Fibroblast of peridontal ligament (primary cell): ENCODE measurements at regions not wholly inside any gene's neighbourhood (a gene's known extent, or its start where the extent isn't known, plus 50 kb on each side); places are given as distances from the start of the nearest gene placed in this dataset.
A peak's percentile ranks its signal among the peaks of the same experiment; 100 is the strongest.
"Not testable (repeated sequence)": the region's sequence is repeated elsewhere in the genome, so short reads cannot be mapped to it uniquely, and the experiment has no call there.

Experiments used
- DNase-seq: peaks from one replicate; pipeline ENCODE4 v3.0.0-alpha.2; 2010; ENCODE audit errors: extremely low read depth

DNA sequence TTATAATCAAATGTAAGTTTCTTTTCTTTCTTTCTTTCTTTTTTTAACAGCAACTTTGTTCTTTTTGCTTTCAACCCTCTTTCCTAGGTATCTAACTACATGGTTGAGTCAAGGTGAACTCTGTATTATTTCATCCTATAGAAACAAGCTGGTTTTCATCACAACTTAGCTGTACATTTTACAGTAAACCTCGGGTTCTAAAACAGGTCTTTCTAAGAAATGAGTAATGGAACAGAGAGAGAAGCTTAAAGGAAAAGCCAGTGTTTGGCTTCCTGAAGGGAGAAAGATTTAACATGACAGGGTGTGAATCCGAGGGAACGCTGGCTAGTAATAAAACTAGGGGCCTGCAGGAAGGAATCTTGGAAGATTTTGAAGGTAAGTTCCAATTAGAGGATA is 143.4 kb upstream of the ITGB1 start:
- DNase-seq: no peak

- no peak for DNase-seq
Measured at GRCh38 chr10:33100781-33101391, 142.9 kb upstream of the ITGB1 start.

- DNase-seq: peak; percentile 81
Measured at GRCh38 chr10:33099748-33100147, 141.7 kb upstream of the ITGB1 start.

DNA sequence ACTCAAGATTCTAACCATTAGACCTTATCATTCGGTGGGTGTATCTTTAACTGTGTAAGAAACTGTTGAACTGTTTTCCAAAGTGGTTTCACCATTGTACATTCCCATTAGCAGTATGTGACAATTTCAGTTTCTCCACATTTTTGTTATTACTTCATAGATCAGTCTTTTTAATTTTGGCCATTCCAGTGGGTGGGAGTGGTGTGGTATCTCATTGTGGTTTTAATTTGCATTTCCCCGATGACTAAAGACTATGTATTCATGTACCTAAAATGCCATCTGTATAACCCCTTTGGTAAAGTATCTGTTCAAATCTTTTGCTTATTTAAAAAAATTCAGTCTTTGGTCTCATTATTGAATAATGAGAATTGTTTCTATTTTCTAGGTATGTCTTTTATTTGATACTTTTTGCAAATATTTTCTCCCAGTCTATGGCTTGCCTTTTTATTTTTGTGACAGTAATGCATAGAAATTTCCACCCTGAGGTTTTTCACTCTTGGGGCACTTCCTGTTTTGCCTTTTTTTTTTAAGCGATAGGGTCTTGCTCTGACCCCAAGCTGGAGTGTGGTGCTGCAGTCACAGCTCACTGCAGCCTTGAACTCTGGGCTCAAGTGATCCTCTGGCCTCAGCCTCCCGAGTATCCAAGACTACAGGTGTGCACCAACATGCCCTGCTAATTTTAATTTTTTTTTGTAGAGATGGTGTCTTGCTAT is 141.1 kb upstream of the ITGB1 start:
- DNase-seq: no peak

DNA sequence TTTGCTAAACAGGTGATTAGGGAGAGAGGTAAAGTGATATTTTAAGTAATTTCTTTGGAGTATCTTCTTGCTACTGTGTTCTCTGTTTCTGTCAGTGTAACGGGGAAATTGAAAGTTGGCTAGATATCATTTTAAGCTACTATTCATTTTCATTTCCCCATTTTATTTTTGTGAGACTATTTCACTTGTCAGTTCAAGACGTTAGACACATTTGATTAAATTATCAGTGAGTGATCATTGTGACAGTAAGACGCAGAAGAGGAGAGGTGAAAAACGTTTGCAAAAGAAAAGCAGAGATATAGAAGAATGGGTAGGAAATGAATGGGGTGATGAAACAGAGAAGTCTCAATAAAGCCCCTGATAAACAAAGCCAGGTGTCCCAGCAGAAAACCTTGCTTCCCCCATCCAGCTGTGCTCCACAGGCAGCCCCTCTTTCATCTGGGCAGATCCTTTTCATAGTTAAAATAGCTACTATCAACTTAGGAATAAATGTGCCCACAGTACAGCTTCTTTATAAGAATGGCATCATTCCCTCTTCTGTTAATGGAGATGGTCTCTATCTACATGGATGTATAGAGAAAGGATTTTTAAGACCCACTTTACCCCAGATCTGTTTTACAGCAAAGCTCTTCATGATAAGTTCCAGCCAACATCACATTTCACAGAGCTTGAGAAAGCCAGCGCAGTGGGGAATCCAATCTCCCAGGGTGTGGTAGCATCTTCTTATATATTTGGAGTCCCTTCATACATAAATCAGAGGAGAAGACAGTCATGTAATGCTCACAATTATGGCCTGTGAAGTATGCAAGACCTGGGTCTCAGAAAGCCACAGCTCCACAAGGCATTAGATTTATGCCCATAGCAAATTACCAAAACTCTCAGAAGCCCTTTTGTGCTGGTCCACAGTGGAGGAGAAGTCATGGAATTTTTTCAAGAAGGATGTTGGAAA is 138.1 kb upstream of the ITGB1 start:
- no peak for DNase-seq

DNA sequence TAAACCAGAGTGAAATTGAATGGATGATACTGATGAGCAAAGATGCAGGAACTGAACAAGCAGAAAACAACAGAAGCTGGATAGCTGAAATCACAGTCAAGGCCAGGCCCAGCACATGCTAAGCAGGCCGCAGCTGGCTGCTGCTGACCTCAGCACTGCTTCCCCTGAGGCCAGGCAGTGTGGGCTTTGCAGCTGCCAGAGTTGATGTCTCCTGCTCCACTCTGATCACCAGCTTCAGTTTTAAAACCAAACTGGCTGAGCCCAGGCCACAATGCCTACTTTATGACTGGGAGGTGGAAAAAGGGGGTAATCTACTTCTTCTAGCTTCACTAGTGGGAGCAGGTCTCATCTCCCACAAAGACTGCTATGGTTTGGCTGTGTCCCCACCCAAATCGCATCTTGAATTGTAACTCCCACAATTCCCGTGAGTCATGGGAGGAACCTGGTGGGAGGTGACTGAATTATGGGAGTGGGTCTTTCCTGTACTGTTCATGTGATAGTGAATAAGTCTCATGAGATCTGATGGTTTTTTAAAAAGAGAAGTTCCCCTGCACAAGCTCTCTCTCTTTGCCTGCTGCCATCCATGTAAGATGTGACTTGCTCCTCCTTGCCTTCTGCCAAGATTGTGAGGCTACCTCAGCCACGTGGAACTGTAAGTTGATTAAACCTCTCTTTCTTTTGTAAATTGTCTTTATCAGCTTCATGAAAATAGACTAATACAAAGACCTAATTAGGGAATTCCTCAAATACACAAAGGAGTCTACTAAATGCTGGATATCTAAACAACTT is 136.4 kb upstream of the ITGB1 start:
- DNase-seq: peak; percentile 53

- DNase-seq: no peak
Measured at GRCh38 chr10:33093362-33093761, 135.3 kb upstream of the ITGB1 start.

DNA sequence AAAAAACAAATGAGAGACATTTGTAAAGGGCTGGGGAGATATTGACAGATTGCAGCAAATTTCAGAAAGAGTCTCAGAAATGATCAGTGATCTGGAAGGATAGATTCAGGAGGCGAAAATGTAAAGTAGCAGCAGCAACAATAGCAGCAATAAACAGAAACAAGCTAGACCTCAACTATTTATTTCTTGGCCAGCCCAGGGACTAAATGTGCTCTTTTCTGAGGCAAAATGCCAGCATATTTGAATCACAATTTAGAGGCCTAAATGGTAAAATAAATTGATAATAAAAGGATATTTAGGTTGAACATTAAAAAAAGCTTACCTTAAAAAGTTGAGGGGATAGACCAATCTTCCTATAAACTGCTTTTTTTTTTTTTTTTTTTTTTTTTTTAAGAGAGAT is 134.6 kb upstream of the ITGB1 start:
- DNase-seq: peak; percentile 27

DNA sequence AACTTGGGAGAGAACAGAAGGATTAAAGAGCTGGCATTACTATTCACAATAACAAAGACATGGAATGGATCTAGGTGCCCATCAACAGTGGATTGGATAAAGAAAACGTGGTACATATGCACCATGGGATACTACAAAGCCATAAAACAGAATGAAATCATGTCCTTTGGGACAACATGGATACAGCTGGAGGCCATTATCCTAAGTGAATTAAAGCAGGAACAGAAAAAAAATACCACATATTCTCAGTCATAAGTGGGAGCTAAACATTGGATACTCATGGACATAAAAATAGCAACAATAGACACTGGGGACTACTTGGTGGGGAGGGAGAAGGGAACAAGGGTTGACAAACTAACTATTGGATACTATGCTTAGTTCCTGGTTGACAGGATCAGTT is 133.2 kb upstream of the ITGB1 start:
- peak; percentile 67 for DNase-seq

- DNase-seq: no peak
Measured at GRCh38 chr10:33088990-33089389, 131.0 kb upstream of the ITGB1 start.

GRCh38 chr10:33087922-33088321 is 129.9 kb upstream of the ITGB1 start:
- no peak for DNase-seq

DNA sequence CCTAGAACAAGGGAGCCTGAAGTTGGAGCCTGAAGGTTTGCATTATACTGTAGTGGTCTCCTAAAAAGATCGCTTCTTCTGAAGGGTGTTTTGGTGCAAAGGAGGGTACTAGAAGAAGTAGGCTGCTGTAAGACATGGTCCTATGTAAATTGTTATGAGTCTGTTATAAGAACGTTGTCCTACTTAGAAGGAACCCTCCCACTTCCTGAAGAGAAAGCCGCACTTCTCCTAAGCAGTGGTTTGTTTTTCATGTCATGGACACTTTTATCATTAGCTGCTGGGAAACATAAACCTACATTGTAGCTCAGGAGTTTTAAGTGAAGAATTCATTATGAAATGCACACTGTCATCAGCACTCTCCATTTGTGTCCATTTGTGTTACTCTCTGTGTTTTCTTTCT is 129.1 kb upstream of the ITGB1 start:
- DNase-seq: no peak

DNA sequence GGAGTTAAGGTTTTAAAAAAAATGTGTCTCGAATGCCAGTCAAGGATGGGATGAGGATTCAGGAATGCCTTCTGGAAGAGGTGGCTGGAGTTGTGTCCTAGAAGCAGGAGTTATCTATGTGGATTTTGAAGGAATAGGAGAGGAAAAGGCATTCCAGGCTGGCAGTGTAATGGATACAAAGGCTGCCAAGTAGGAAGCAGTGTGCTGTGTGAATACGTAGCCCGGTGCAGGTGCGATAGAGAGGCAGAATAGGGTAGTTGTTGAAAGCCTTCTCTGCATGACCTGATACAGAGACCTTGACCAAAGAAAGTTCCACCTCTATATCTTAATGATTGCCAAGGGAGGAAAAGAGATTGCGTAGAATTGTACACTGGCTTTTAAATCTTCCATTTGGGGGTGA is 128.1 kb upstream of the ITGB1 start:
- DNase-seq: no peak

DNA sequence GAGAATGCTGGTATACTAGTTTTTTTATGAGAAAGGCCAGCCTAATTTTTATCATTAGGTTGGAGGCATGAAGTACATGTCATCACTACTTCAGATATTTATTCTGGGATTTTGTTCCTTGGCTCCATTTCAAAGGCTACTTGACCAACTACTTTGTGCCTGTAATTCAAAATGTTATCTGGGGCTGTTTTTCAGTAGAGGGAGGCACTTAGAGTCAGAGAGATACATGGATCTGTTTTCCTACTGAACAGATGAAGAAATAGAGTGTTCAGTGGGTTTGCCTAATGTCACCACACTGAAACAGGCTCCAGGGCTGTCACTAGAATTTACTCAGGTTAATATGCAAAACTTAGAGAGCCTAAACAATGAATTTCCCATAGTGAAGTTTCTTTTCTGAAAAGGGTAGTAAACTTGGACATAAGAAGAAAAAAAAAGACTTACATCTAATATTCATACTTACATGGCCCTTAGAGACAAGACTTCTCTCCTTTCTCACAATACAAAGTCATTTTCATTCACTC is 127.3 kb upstream of the ITGB1 start:
- DNase-seq: no peak

DNA sequence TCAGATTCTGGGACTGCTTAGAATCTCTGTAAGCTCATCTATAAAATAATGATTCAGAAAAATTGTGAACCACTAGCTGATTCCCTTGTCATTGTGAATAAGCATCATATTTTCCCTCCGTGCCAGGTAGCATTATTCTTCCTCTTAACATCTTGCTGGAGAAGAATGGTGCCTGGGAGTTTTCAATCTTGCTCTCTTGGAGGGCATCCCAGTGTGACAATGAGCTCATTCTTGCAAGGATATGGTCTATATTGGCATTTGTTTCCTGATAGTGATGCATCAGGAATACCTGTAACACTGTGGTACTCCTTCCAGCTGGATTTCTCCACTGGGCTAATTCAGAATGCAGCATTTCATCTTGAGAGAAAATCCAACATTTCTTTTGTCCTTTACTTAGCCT is 126.4 kb upstream of the ITGB1 start:
- DNase-seq: no peak

DNA sequence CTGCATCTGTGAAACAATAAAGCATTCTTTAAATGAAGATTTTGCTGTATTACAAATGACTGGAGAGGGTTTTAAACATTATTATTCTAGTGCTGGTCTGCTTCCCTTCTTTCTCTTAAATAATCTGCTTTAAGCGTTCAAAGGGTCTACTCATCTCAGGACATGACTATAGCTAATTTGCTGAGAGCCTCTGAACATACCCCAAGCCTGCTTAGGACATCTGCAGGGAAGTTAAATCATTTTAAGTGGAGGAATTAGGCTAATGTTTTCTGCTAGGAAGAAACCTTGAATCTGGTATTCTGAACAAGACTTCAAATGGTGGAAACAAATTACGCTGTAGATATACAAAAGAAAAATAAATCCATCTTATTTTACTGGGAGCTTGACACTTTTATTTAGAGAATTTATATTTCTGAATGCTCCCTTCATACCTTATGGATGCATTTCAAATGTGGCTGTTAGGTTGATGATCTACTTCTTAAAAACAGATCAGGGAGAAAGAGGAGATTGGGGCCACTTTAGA is 124.4 kb upstream of the ITGB1 start:
- DNase-seq: no peak

GRCh38 chr10:33080467-33080866 is 122.4 kb upstream of the ITGB1 start:
- not testable (repeated sequence) for DNase-seq

DNA sequence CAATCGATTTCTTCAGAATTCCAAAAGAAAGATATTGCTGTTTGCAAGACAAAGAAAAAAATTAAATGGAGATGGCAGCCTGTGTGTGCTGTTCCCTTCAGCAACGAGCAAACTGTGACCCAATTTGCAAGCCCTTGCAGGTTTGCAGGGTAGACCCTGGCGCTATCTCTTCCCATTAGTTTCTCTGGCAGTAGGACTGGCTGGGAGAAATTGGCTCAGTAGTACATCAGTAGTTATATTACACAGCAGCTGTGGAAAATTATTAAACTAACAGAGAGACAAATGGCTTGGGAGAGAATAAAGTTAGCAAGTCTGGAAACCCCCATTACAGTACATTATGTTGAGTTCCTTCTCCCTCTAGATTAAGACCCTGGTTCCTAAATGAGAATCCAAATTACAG is 116.4 kb upstream of the ITGB1 start:
- DNase-seq: no peak

- peak; percentile 30 for DNase-seq
Measured at GRCh38 chr10:33073641-33074415, 115.8 kb upstream of the ITGB1 start.

DNA sequence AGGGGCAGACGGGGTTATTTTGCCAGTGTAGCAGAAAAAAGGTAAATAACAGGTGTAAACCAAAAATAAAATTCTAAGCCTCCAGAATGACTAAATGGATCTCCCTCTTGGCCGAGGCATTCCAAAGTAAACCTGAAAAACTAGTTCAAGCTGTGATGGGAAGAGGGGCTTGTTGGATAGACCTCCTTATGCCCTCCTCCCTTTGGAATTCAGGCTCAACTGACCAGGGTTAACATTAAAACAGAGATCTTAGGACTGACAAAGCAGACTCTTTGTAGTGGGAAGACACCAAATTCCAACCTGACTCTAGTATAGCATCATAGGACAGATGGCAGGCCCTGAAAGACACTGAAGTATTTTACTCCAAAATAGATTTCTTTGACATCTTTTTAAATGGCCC is 113.8 kb upstream of the ITGB1 start:
- DNase-seq: no peak

DNA sequence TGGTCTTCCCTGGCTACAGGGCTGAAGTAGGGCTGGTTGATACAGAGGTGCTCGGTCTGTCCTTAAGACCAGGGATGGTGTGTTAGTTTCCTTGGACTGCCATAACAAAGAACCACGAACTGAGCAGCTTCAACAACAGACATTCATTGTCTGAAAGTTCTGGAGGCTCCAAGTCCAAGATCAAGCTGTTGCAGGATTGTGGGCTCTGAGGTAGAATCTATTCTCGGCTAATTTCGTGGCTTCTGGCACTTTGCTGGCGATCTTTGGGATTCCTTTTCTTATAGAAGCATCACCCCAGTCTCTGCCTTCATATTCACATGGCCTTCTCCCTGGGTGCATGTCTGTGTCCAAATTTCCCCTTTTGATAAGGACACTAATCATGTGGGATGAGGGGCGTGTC is 112.1 kb upstream of the ITGB1 start:
- no peak for DNase-seq
